HG03575 (cell line): ENCODE measurements at regions not wholly inside any gene's neighbourhood (a gene's known extent, or its start where the extent isn't known, plus 50 kb on each side); places are given as distances from the start of the nearest gene placed in this dataset.
"Not testable (repeated sequence)": the region's sequence is repeated elsewhere in the genome, so short reads cannot be mapped to it uniquely, and the experiment has no call there.

Experiments used
- ATAC-seq: cut with Tn5 transposase; IDR thresholded peaks from one replicate; pipeline ENCODE4 v1.9.1; 2021; ENCODE audit not compliant: unreplicated experiment, insufficient number of reproducible peaks, low FRiP score; ENCODE audit errors: extremely low read depth

- no peak for ATAC-seq
These were observed 318.3 kb upstream of the PTGER4 start for GRCh38 chr5:40361378-40361777.

- ATAC-seq, result no peak
These were observed 319.0 kb upstream of the PTGER4 start for GRCh38 chr5:40360685-40361084.

DNA sequence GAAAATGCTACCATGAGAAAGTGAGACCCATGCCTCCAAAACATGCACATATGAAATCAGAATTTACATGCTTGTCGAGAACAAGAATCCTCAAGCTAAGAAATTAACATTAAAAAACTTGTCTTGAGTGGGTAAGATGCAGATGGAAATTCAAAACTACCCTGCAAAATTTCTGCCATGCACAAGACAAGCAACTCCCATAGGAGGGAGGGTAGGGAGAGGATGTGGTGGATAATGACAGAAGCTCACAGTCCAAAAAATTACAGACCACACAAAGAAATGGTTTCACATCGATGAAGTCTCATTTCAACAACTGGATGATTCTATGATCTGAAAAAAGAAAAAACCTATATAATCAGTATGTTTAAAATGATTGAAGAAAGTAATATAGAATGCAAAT is 319.9 kb upstream of the PTGER4 start:
- no peak for ATAC-seq

DNA sequence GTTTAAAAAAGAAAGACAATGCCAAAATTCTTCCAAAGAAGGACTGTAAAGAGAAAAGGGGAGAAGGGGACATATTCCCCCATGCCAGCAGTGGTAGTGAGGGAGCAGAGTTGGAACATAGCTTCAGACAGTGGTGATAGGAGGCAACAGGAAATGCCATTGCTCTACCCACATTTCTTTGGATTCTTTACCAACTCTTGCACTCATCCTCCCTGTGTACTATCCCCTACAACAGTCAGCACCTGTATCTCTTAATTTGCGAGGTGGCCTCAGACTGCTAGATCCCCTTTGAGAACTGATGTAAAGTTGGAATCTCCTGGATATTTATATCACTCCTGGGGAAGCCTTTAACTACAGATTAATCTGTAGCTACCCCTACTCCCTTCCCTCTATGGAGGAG is 320.6 kb upstream of the PTGER4 start:
- ATAC-seq, result no peak

DNA sequence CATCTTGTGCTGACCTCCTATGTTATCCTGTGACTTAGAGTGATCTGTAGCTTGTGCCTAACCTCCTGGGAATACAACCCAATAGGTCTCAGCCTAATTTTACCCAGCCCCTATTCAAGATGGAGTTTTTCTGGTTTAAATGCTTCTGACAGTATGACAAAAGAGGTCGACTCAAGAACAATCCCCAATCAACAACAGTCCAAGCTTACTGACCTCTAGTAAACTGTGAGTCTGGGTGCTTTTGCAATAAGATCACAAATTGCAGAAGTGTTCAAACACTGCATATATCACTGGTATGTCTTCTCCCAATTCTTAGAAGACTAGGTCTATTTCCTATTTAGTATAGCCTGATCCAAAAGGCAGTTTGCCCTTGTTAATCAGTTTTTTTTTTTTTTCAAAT is 323.5 kb upstream of the PTGER4 start:
- ATAC-seq, result no peak

GRCh38 chr5:40355846-40356245 is 323.9 kb upstream of the PTGER4 start:
- no peak for ATAC-seq

DNA sequence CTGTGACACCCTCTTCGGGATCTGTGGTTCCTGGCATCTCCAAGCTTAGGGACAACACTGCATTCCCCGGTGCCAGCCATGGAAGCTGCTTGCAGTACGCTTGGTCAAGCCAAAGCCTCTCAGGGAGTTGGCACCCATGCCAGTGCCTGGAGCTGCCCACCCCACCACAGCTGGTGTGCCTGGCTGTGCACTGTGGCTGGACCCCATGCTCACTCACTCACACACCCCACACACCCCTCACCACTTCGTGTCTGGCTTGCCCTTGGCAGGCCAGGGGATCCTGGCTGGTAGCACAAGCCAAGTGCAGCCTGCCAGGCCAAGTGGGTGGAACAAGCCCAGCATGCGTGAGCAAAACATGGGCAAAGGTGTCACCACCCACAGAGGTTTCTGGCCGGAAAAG is 324.5 kb upstream of the PTGER4 start:
- ATAC-seq, result no peak

DNA sequence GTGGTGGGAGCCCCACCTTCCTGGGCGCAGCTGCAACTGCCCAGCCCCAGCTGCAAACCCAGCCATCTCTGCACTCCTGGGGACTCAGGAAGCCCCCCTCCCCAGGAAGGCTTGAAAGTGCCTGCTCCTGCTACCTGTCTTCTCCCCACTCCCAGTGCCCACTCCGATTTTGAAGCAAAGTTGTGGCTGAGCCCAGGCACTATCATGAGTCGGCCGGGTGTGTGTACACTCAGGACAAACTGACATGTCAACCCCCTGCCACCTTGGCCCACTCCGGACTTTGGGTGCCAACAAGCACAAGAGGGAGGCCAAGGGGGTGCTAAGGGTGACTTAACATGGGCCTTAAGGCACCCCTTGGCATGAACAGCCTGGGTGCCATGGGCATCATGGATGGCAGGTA is 325.5 kb upstream of the PTGER4 start:
- ATAC-seq, result no peak

DNA sequence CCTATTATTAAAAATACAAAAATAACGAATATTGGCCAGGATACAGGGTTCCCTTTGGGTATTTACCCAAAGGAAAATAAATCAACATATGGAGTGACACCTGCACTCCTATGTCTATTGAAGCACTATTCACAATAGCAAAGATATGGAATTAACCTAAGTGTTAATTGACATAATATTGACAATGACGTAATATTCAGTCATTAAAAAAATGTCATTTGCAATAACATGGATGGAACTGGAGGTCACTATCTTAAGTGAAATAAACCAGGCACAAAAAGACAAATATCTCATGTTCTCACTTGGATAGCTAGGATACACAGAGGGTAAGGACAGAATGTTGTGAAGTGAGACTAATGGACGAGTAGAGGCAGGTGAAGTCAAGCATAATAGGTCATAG is 326.3 kb upstream of the PTGER4 start:
- no peak for ATAC-seq

DNA sequence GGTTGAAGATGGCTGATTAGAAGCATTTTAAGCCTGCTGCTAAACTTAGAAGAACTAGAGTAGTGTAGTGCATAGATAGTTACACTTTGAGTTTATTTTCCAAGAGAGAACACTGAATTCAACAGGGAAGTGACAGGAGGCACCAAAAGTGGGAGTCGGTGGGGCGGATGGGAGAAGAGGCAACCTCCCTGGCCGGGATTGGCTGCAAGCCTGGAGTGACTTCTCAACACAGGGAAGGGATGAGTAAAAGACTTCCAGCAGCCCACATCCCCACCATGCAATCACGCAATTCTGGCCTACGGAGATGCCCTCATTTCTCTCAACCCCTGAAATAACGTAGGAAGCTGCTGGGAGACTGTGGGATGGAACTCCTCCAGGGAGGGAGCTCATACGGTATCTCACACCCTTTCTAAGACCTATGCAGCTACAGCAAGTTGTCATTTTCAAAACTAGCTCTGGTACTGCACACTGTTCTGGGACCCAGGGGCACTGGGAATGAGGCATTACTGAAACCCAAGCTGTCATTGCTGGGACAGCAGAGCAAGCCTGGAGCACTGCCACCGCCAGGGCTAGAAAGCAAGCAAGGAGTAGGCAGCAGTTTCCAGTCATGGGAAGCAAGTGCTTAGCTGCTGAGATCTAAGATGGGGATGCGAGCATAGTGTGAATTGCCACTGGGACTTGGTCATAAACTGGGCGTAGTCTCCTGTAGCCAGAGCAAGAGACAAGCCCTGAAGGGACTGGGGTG is 331.6 kb upstream of the PTGER4 start:
- ATAC-seq, result no peak

- no peak for ATAC-seq
These were observed 332.8 kb upstream of the PTGER4 start for GRCh38 chr5:40346901-40347300.

DNA sequence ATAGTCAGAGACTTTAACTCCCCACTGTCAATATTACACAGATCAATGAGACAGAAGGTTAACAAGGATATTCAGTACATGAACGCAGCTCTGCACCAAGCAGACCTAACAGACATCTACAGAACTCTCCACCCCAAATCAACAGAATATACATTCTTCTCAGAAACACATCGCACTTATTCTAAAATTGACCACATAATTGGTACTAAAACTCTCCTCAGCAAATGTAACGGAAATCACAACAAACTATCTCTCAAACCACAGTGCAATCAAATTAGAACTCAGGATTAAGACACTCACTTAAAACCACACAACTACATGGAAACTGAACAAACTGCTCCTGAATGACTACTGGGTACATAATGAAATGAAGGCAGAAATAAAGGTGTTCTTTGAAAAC is 341.3 kb upstream of the PTGER4 start:
- not testable (repeated sequence) for ATAC-seq

- no peak for ATAC-seq
These were observed 345.5 kb upstream of the PTGER4 start for GRCh38 chr5:40334242-40334635.

GRCh38 chr5:40333459-40334241 is 346.1 kb upstream of the PTGER4 start:
- ATAC-seq, result no peak

GRCh38 chr5:40332970-40333369 is 346.7 kb upstream of the PTGER4 start:
- no peak for ATAC-seq

DNA sequence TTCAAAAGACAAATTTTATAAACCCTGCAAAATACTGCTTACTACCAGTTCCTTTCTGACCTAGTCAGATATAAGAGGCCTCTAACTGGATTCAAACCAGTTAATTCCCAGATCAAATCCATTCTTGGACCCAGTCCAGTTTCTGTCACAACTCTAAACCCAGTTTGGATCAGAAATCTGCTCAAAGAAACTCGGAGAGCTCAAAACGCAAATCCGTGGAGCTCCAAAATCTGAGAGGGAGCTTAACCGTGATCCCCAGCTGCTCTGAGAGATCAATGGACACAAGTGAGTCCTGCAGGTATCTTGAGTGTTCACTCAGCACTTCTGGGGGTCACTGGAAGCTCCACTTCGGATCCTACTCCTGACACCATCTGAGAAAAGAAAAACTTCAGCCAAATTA is 348.1 kb upstream of the PTGER4 start:
- no peak for ATAC-seq

DNA sequence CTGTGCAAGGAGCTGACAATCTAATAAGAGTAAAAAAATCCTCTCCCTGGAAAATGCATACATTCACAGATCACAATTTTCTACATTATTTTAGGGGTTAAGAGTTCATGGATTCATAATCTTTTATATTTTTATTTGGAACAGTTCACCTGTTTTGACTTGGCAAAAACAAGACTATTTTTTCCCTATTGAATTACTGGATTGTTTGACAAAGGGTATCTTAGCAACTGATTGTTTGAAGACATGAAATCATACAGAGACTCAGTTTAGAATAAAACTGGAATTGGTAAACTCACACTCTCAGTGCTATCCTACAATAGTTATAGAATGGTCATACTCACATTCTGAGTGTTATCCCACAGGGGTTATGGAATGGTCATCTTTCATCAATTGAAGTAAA is 358.2 kb upstream of the PTGER4 start:
- ATAC-seq, result no peak

GRCh38 chr5:40318395-40318794 is 361.3 kb upstream of the PTGER4 start:
- ATAC-seq, result no peak

DNA sequence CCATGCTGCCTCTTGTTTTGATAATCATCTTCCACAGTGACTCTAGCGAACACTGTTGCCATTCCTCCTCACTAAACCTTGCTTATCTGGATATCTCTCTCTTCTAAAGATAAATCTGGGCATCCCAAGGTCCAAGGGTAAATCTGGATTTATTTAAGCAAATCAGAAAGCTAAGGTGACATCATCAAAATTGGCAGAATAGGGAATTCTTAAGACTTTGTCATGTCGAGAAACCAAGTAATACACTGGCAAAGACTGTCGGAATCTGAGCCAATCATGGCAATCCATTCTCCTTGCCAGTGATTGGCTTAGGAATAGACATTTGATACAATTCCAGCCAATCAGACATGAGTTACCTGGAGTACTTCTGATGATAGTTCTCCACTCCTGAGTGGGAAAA is 362.7 kb upstream of the PTGER4 start:
- ATAC-seq, result no peak

DNA sequence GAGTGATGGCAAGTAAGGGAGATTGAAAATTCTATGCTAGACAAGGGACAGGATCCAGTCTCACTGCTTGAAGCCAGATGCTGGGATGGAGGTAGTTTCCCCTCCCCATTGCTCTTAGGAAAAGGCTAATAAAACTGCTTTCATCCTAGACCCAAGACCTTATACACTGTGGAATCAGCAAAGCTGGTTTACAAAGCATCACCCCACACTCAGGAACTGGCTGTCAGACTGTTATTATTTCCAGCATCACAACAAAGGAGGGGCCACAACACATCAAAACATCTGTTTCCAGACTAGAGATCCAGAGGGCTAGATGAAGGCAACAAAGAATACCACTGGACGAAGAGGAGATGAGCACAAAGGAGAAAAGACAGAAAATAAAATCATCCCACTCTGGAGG is 364.6 kb upstream of the PTGER4 start:
- no peak for ATAC-seq

DNA sequence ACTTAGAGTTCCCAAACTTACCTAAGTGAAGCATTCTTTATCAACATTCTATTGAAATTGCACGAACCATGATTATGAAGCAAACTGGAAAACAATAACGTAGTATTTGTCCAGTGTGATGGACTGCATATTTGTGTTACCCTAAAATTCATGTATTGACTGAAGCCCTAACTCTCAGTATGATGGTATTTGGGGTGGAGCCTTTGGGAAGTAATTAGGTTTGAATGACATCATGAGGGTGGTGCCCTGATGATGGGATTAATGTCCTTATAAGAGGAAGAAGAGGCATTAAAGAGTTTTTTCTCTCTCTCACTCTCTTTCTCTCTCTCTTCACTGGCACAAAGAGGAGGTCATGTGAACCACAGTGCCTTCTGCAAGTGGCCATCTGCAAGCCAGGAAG is 365.4 kb upstream of the PTGER4 start:
- ATAC-seq, result no peak
